SJSA1 (cell line): ENCODE measurements at regions not wholly inside any gene's neighbourhood (a gene's known extent, or its start where the extent isn't known, plus 50 kb on each side); places are given as distances from the start of the nearest gene placed in this dataset.
A peak's percentile ranks its signal among the peaks of the same experiment; 100 is the strongest.

ENCODE experiments used
- DNase-seq, 2 experiments: peaks; one replicate each; pipeline ENCODE4 v3.0.0-alpha.2; 2015 to 2020; ENCODE audit warnings: low spot score in 2 of 2, low read depth in 1 of 2
- H3K27ac ChIP-seq: fragments of 250-450 bp; sonication (Bioruptor Pico); 2 replicates; pipeline ENCODE4 v1.5.1; 2020; ENCODE audit warnings: mild to moderate bottlenecking, moderate library complexity
- H3K27me3 ChIP-seq: fragments of 250-450 bp; sonication (Bioruptor Pico); replicated peaks from 2 replicates; pipeline ENCODE4 v1.5.1; 2020; ENCODE audit warnings: mild to moderate bottlenecking, moderate library complexity
- H3K36me3 ChIP-seq: fragments of 250-450 bp; sonication (Bioruptor Pico); 2 replicates; pipeline ENCODE4 v1.5.1; 2020; ENCODE audit warnings: mild to moderate bottlenecking
- H3K4me1 ChIP-seq: fragments of 250-450 bp; sonication (Bioruptor Pico); replicated peaks from 2 replicates; pipeline ENCODE4 v1.6.1; 2021; ENCODE audit warnings: mild to moderate bottlenecking
- H3K4me3 ChIP-seq: fragments of 250-450 bp; sonication (Bioruptor Pico); 2 replicates; pipeline ENCODE4 v1.5.1; 2020; ENCODE audit warnings: mild to moderate bottlenecking
- H3K9me3 ChIP-seq: fragments of 250-450 bp; sonication (Bioruptor Pico); replicated peaks from 2 replicates; pipeline ENCODE4 v1.5.1; 2020; ENCODE audit warnings: mild to moderate bottlenecking

GRCh38 chr22:47786650-47787290, 1024.3 kb downstream of the TBC1D22A start:
- 0 out of 2 replicates have a peak, but pooled peaks cover 5% of the 10 kb centered on the region for H3K27me3 ChIP-seq
- H3K27ac ChIP-seq: no peak overlapping the region
- H3K9me3 ChIP-seq: no peaks in the 10 kb centered on the region
- no peaks in the 10 kb centered on the region for H3K36me3 ChIP-seq
- H3K4me3 ChIP-seq: no peak overlapping the region
- no peaks in the 10 kb centered on the region for H3K4me1 ChIP-seq
- DNase-seq: peak in 1 of 2 experiments; percentile 28

- H3K9me3 ChIP-seq: no peaks in the 10 kb centered on the region
- H3K27ac ChIP-seq: no peak overlapping the region
- peak in 1 of 2 experiments; percentile 15 for DNase-seq
- H3K36me3 ChIP-seq: no peaks in the 10 kb centered on the region
- H3K4me1 ChIP-seq: no peaks in the 10 kb centered on the region
- H3K27me3 ChIP-seq: 0 out of 2 replicates have a peak, but pooled peaks cover 5% of the 10 kb centered on the region
- no peak overlapping the region for H3K4me3 ChIP-seq
Observed at GRCh38 chr22:47784991-47785390, 1022.5 kb downstream of the TBC1D22A start.

GRCh38 chr22:47784367-47784983, 1022.0 kb downstream of the TBC1D22A start:
- Histone ChIP-seq H3K4me3 (no peak overlapping the region), H3K27ac (no peak overlapping the region), H3K27me3 (0 out of 2 replicates have a peak, but pooled peaks cover 3% of the 10 kb centered on the region), H3K9me3 (no peaks in the 10 kb centered on the region), H3K4me1 (no peaks in the 10 kb centered on the region), H3K36me3 (no peaks in the 10 kb centered on the region)
- peak in 1 of 2 experiments; percentile 32 for DNase-seq

- peak in 1 of 2 experiments; percentile 40 for DNase-seq
- Histone ChIP-seq H3K9me3 (no peaks in the 10 kb centered on the region), H3K4me3 (no peak overlapping the region), H3K36me3 (no peaks in the 10 kb centered on the region), H3K27me3 (no peaks in the 10 kb centered on the region), H3K4me1 (no peaks in the 10 kb centered on the region), H3K27ac (no peak overlapping the region)
Observed at GRCh38 chr22:47783433-47784366, 1021.2 kb downstream of the TBC1D22A start.

- no peak for DNase-seq
- no peaks in the 10 kb centered on the region for H3K36me3 ChIP-seq
- H3K9me3 ChIP-seq: no peaks in the 10 kb centered on the region
- no peak overlapping the region for H3K27ac ChIP-seq
- no peaks in the 10 kb centered on the region for H3K4me1 ChIP-seq
- no peak overlapping the region for H3K4me3 ChIP-seq
- H3K27me3 ChIP-seq: no peaks in the 10 kb centered on the region
Observed at GRCh38 chr22:47782328-47783075, 1020.1 kb downstream of the TBC1D22A start.

- no peaks in the 10 kb centered on the region for H3K27me3 ChIP-seq
- no peaks in the 10 kb centered on the region for H3K9me3 ChIP-seq
- no peak overlapping the region for H3K27ac ChIP-seq
- DNase-seq: no peak
- H3K4me1 ChIP-seq: no peaks in the 10 kb centered on the region
- no peak overlapping the region for H3K4me3 ChIP-seq
- no peaks in the 10 kb centered on the region for H3K36me3 ChIP-seq
Observed at GRCh38 chr22:47781427-47782111, 1019.1 kb downstream of the TBC1D22A start.

GRCh38 chr22:47781024-47781423, 1018.6 kb downstream of the TBC1D22A start:
- no peak overlapping the region for H3K27ac ChIP-seq
- H3K4me3 ChIP-seq: no peak overlapping the region
- DNase-seq: no peak
- H3K9me3 ChIP-seq: 0 out of 2 replicates have a peak, but pooled peaks cover 3% of the 10 kb centered on the region
- H3K27me3 ChIP-seq: no peaks in the 10 kb centered on the region
- H3K4me1 ChIP-seq: no peaks in the 10 kb centered on the region
- H3K36me3 ChIP-seq: no peaks in the 10 kb centered on the region

- H3K27ac ChIP-seq: no peak overlapping the region
- no peaks in the 10 kb centered on the region for H3K36me3 ChIP-seq
- DNase-seq: no peak
- H3K9me3 ChIP-seq: 0 out of 2 replicates have a peak, but pooled peaks cover 3% of the 10 kb centered on the region
- no peak overlapping the region for H3K4me3 ChIP-seq
- no peaks in the 10 kb centered on the region for H3K27me3 ChIP-seq
- no peaks in the 10 kb centered on the region for H3K4me1 ChIP-seq
Observed at GRCh38 chr22:47780281-47780875, 1017.9 kb downstream of the TBC1D22A start.

- no peak for DNase-seq
- Histone ChIP-seq H3K27me3 (no peaks in the 10 kb centered on the region), H3K36me3 (no peaks in the 10 kb centered on the region), H3K4me1 (no peaks in the 10 kb centered on the region), H3K9me3 (peaks cover 3% of the 10 kb centered on the region; the same call in 1 of the 2 replicates), H3K4me3 (no peak overlapping the region), H3K27ac (no peak overlapping the region)
Observed at GRCh38 chr22:47779474-47779873, 1017.0 kb downstream of the TBC1D22A start.

GRCh38 chr22:47778160-47778658, 1015.8 kb downstream of the TBC1D22A start:
- H3K4me1 ChIP-seq: no peaks in the 10 kb centered on the region
- H3K4me3 ChIP-seq: no peak overlapping the region
- H3K27ac ChIP-seq: no peak overlapping the region
- peaks cover 3% of the 10 kb centered on the region; the same call in 1 of the 2 replicates for H3K9me3 ChIP-seq
- H3K36me3 ChIP-seq: no peaks in the 10 kb centered on the region
- H3K27me3 ChIP-seq: no peaks in the 10 kb centered on the region
- no peak for DNase-seq

- H3K27me3 ChIP-seq: no peaks in the 10 kb centered on the region
- no peaks in the 10 kb centered on the region for H3K36me3 ChIP-seq
- no peak overlapping the region for H3K4me3 ChIP-seq
- H3K4me1 ChIP-seq: no peaks in the 10 kb centered on the region
- DNase-seq: no peak
- H3K27ac ChIP-seq: no peak overlapping the region
- H3K9me3 ChIP-seq: peaks cover 3% of the 10 kb centered on the region; the same call in 1 of the 2 replicates
Observed at GRCh38 chr22:47777426-47777825, 1015.0 kb downstream of the TBC1D22A start.

GRCh38 chr22:47776329-47776728, 1013.9 kb downstream of the TBC1D22A start:
- no peaks in the 10 kb centered on the region for H3K27me3 ChIP-seq
- DNase-seq: no peak
- H3K4me3 ChIP-seq: no peak overlapping the region
- no peaks in the 10 kb centered on the region for H3K36me3 ChIP-seq
- H3K9me3 ChIP-seq: peaks cover 3% of the 10 kb centered on the region; the same call in 1 of the 2 replicates
- no peaks in the 10 kb centered on the region for H3K4me1 ChIP-seq
- no peak overlapping the region for H3K27ac ChIP-seq
